ENCODE measurements at regions not wholly inside any gene's neighbourhood (a gene's known extent, or its start where the extent isn't known, plus 50 kb on each side); places are given as distances from the start of the nearest gene placed in this dataset.
"Not testable (repeated sequence)": the region's sequence is repeated elsewhere in the genome, so short reads cannot be mapped to it uniquely, and the experiment has no call there.

- TF ChIP-seq Cebpa-rat (IDR thresholded peaks at IDR 0.05): no peak
These were observed 136.7 kb upstream of the ETV3 start for GRCh38 chr1:157274698-157275534.

GRCh38 chr1:157272729-157273524, 134.7 kb upstream of the ETV3 start:
- no peaks in the 10 kb centered on the region for H3K36me3 ChIP-seq
- no peak for TF ChIP-seq Cebpa-rat (IDR thresholded peaks at IDR 0.05)
- no peak overlapping the region for H3K27ac ChIP-seq
- no peaks in the 10 kb centered on the region for H3K27me3 ChIP-seq
- H3K4me2 ChIP-seq: no peak overlapping the region
- no peak overlapping the region for H3K9ac ChIP-seq
- peaks cover 34% of the 10 kb centered on the region for H3K4me1 ChIP-seq
- no peaks in the 10 kb centered on the region; the same call in 1 of the 2 replicates for H3K9me3 ChIP-seq
- H4K20me1 ChIP-seq: no peaks in the 10 kb centered on the region
- H3K4me3 ChIP-seq: no peak overlapping the region

More at GRCh38 chr1:157274698-157275534, 136.7 kb upstream of the ETV3 start:
- Histone ChIP-seq H3K4me3 (no peak overlapping the region), H4K20me1 (no peaks in the 10 kb centered on the region), H3K27me3 (no peaks in the 10 kb centered on the region), H3K36me3 (no peaks in the 10 kb centered on the region), H3K27ac (no peak overlapping the region), H3K9me3 (no peaks in the 10 kb centered on the region; the same call in 1 of the 2 replicates), H3K4me1 (peaks cover 25% of the 10 kb centered on the region), H3K4me2 (no peak overlapping the region), H3K9ac (no peak overlapping the region)

GRCh38 chr1:157272264-157272663, 134.1 kb upstream of the ETV3 start:
- Histone ChIP-seq H3K27me3 (no peaks in the 10 kb centered on the region), H3K4me2 (peak overlapping the region; percentile 78), H3K9ac (no peak overlapping the region), H3K4me3 (no peak overlapping the region), H4K20me1 (no peaks in the 10 kb centered on the region), H3K9me3 (no peaks in the 10 kb centered on the region; the same call in 1 of the 2 replicates), H3K4me1 (peaks cover 34% of the 10 kb centered on the region), H3K36me3 (no peaks in the 10 kb centered on the region), H3K27ac (no peak overlapping the region)
- no peak for TF ChIP-seq Cebpa-rat (IDR thresholded peaks at IDR 0.05)

GRCh38 chr1:157270705-157271274, 132.6 kb upstream of the ETV3 start:
- H3K4me1 ChIP-seq: peaks cover 36% of the 10 kb centered on the region
- no peak overlapping the region for H3K4me3 ChIP-seq
- no peaks in the 10 kb centered on the region for H4K20me1 ChIP-seq
- H3K27me3 ChIP-seq: no peaks in the 10 kb centered on the region
- peak overlapping the region; percentile 78 for H3K4me2 ChIP-seq
- no peak overlapping the region for H3K9ac ChIP-seq
- no peak for TF ChIP-seq Cebpa-rat (IDR thresholded peaks at IDR 0.05)
- peak overlapping the region; percentile 33; the same call in 1 of the 2 replicates for H3K27ac ChIP-seq
- no peaks in the 10 kb centered on the region for H3K36me3 ChIP-seq
- H3K9me3 ChIP-seq: no peaks in the 10 kb centered on the region

GRCh38 chr1:157269656-157270375, 131.6 kb upstream of the ETV3 start:
- 0 out of 2 replicates have a peak overlapping the region, but pooled peaks have one; percentile 19 for H3K27ac ChIP-seq
- no peak for TF ChIP-seq Cebpa-rat (IDR thresholded peaks at IDR 0.05)
- H3K4me2 ChIP-seq: peak overlapping the region; percentile 78
- H3K4me1 ChIP-seq: peaks cover 46% of the 10 kb centered on the region
- H3K36me3 ChIP-seq: no peaks in the 10 kb centered on the region
- no peak overlapping the region for H3K9ac ChIP-seq
- no peaks in the 10 kb centered on the region for H3K27me3 ChIP-seq
- H3K4me3 ChIP-seq: no peak overlapping the region
- H3K9me3 ChIP-seq: no peaks in the 10 kb centered on the region
- H4K20me1 ChIP-seq: no peaks in the 10 kb centered on the region

- H3K27ac ChIP-seq: no peak overlapping the region
- H3K4me2 ChIP-seq: no peak overlapping the region
- H3K27me3 ChIP-seq: no peaks in the 10 kb centered on the region
- H4K20me1 ChIP-seq: no peaks in the 10 kb centered on the region
- no peaks in the 10 kb centered on the region for H3K9me3 ChIP-seq
- TF ChIP-seq Cebpa-rat (IDR thresholded peaks at IDR 0.05): no peak
- H3K4me3 ChIP-seq: no peak overlapping the region
- peaks cover 28% of the 10 kb centered on the region for H3K4me1 ChIP-seq
- no peak overlapping the region for H3K9ac ChIP-seq
- H3K36me3 ChIP-seq: no peaks in the 10 kb centered on the region
These were observed 124.7 kb upstream of the ETV3 start for GRCh38 chr1:157262891-157263290.

- Histone ChIP-seq H3K4me3 (no peak overlapping the region), H3K9ac (no peak overlapping the region), H3K27me3 (no peaks in the 10 kb centered on the region), H3K9me3 (no peaks in the 10 kb centered on the region), H4K20me1 (no peaks in the 10 kb centered on the region), H3K36me3 (no peaks in the 10 kb centered on the region), H3K4me1 (peaks cover 28% of the 10 kb centered on the region), H3K27ac (no peak overlapping the region), H3K4me2 (no peak overlapping the region)
- no peak for TF ChIP-seq Cebpa-rat (IDR thresholded peaks at IDR 0.05)
These were observed 124.2 kb upstream of the ETV3 start for GRCh38 chr1:157262422-157262821.

GRCh38 chr1:157255891-157256290, 117.7 kb upstream of the ETV3 start:
- not testable (repeated sequence) for H4K20me1 ChIP-seq, H3K4me2 ChIP-seq, H3K27ac ChIP-seq, H3K36me3 ChIP-seq, H3K4me3 ChIP-seq, H3K9ac ChIP-seq, H3K4me1 ChIP-seq, H3K9me3 ChIP-seq, H3K27me3 ChIP-seq

GRCh38 chr1:157254183-157254582, 116.0 kb upstream of the ETV3 start:
- not testable (repeated sequence) for H4K20me1 ChIP-seq, H3K27ac ChIP-seq, H3K27me3 ChIP-seq, H3K9ac ChIP-seq, H3K9me3 ChIP-seq, H3K4me1 ChIP-seq, H3K36me3 ChIP-seq, H3K4me2 ChIP-seq, H3K4me3 ChIP-seq

Measured in BLaER1 (cell line).